ENCODE measurements at regions not wholly inside any gene's neighbourhood (a gene's known extent, or its start where the extent isn't known, plus 50 kb on each side); places are given as distances from the start of the nearest gene placed in this dataset.
"Not testable (repeated sequence)": the region's sequence is repeated elsewhere in the genome, so short reads cannot be mapped to it uniquely, and the experiment has no call there.

- Histone ChIP-seq H3K4me3 (no peak overlapping the region), H3K4me1 (no peaks in the 10 kb centered on the region), H3K9me3 (replicated peaks) (no peaks in the 10 kb centered on the region), H3K27me3 (ENCODE audit: low read depth) (peaks cover 3% of the 10 kb centered on the region), H3K27ac (replicated peaks) (no peak overlapping the region), H3K36me3 (no peaks in the 10 kb centered on the region)
- intact Hi-C loops (cut with micrococcal nuclease) = no loop called here
- no peak for DNase-seq
- TF ChIP-seq CTCF (IDR thresholded peaks at IDR 0.05; ENCODE audit: borderline replicate concordance) = no peak
Measured at GRCh38 chr7:111653846-111654245, 91.6 kb upstream of the IMMP2L start.

- no peak for DNase-seq
- no peaks in the 10 kb centered on the region for H3K4me1 ChIP-seq
- H3K4me3 ChIP-seq = no peak overlapping the region
- no peaks in the 10 kb centered on the region for H3K36me3 ChIP-seq
- no peak overlapping the region for H3K27ac ChIP-seq (replicated peaks)
- H3K9me3 ChIP-seq (replicated peaks) = no peaks in the 10 kb centered on the region
- no peak for TF ChIP-seq CTCF (IDR thresholded peaks at IDR 0.05; ENCODE audit: borderline replicate concordance)
- intact Hi-C loops (cut with micrococcal nuclease) = no loop called here
- no peaks in the 10 kb centered on the region for H3K27me3 ChIP-seq (ENCODE audit: low read depth)
Measured at GRCh38 chr7:111650456-111650999, 88.2 kb upstream of the IMMP2L start.

GRCh38 chr7:111647881-111648280, 85.6 kb upstream of the IMMP2L start:
- intact Hi-C loops (cut with micrococcal nuclease) = no loop called here
- H3K4me3 ChIP-seq = no peak overlapping the region
- no peaks in the 10 kb centered on the region for H3K9me3 ChIP-seq (replicated peaks)
- no peak overlapping the region for H3K27ac ChIP-seq (replicated peaks)
- no peaks in the 10 kb centered on the region for H3K27me3 ChIP-seq (ENCODE audit: low read depth)
- no peak for DNase-seq
- H3K36me3 ChIP-seq = no peaks in the 10 kb centered on the region
- no peak for TF ChIP-seq CTCF (IDR thresholded peaks at IDR 0.05; ENCODE audit: borderline replicate concordance)
- H3K4me1 ChIP-seq = no peaks in the 10 kb centered on the region

- H3K36me3 ChIP-seq; H3K4me1 ChIP-seq; intact Hi-C loops (cut with micrococcal nuclease); H3K4me3 ChIP-seq; H3K27ac ChIP-seq (replicated peaks); H3K27me3 ChIP-seq (ENCODE audit: low read depth); H3K9me3 ChIP-seq (replicated peaks); DNase-seq: not testable (repeated sequence)
Measured at GRCh38 chr7:111644595-111644994, 82.3 kb upstream of the IMMP2L start.

DNA sequence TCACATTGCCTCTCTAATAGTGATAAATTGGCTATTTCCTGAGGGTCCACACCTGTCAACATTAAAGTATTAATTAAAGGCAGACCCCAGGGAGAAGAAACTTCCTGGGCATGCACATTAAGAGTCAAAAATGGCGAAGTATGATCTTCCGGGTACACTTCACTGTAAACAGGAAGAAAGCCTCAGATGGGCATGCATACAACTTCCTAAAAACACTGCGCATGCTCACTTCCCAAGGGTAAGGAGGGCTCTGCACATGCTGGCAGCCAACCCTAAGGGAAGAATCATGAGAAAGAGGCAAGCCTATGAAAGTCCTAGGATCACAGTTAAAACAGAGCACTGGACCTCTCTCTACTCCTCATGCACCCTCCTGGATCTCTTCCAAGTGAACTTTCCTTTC, 80.1 kb upstream of the IMMP2L start:
- no peak for TF ChIP-seq CTCF (IDR thresholded peaks at IDR 0.05; ENCODE audit: borderline replicate concordance)
- DNase-seq = no peak
- Histone ChIP-seq H3K4me3 (no peak overlapping the region), H3K9me3 (replicated peaks) (no peaks in the 10 kb centered on the region), H3K36me3 (no peaks in the 10 kb centered on the region), H3K27ac (replicated peaks) (no peak overlapping the region), H3K27me3 (ENCODE audit: low read depth) (no peaks in the 10 kb centered on the region), H3K4me1 (no peaks in the 10 kb centered on the region)
- intact Hi-C loops (cut with micrococcal nuclease) = no loop called here

- no peak for TF ChIP-seq CTCF (IDR thresholded peaks at IDR 0.05; ENCODE audit: borderline replicate concordance)
- intact Hi-C loops (cut with micrococcal nuclease) = no loop called here
Measured at GRCh38 chr7:111640416-111640815, 78.1 kb upstream of the IMMP2L start.

More at GRCh38 chr7:111640416-111640815, 78.1 kb upstream of the IMMP2L start:
- no peaks in the 10 kb centered on the region for H3K36me3 ChIP-seq
- H3K4me1 ChIP-seq = no peaks in the 10 kb centered on the region
- H3K4me3 ChIP-seq = no peak overlapping the region
- H3K27ac ChIP-seq (replicated peaks) = no peak overlapping the region
- no peaks in the 10 kb centered on the region for H3K9me3 ChIP-seq (replicated peaks)
- no peaks in the 10 kb centered on the region for H3K27me3 ChIP-seq (ENCODE audit: low read depth)
- DNase-seq = no peak

Data from left ventricle myocardium inferior (tissue), 1 donor.